HUES48 (cell line): ENCODE measurements at regions not wholly inside any gene's neighbourhood (a gene's known extent, or its start where the extent isn't known, plus 50 kb on each side); places are given as distances from the start of the nearest gene placed in this dataset.
A peak's percentile ranks its signal among the peaks of the same experiment; 100 is the strongest.

Source experiments
- H3K27ac ChIP-seq: one replicate; pipeline ENCODE4 v1.7.0; 2013; ENCODE audit warnings: low read depth, low read length, inconsistent platforms
- H3K27me3 ChIP-seq: 2 replicates; pipeline ENCODE4 v1.6.1; 2013; ENCODE audit warnings: mild to moderate bottlenecking, low read length; ENCODE audit not compliant: control insufficient read depth, insufficient read depth
- H3K36me3 ChIP-seq: 2 replicates; pipeline ENCODE4 v1.6.1; 2013; ENCODE audit warnings: low read length; ENCODE audit not compliant: control insufficient read depth, insufficient read depth
- H3K4me1 ChIP-seq: 2 replicates; pipeline ENCODE4 v1.6.1; 2013; ENCODE audit warnings: mild to moderate bottlenecking, low read length; ENCODE audit not compliant: control insufficient read depth, insufficient read depth
- H3K4me3 ChIP-seq: 2 replicates; pipeline ENCODE4 v1.5.1; 2013; ENCODE audit warnings: mild to moderate bottlenecking, low read depth, low read length
- H3K9ac ChIP-seq: 2 replicates; pipeline ENCODE4 v1.6.1; 2013; ENCODE audit warnings: mild to moderate bottlenecking, low read depth, low read length, moderate library complexity
- H3K9me3 ChIP-seq: 2 replicates; pipeline ENCODE4 v1.6.1; 2013; ENCODE audit warnings: low read length; ENCODE audit not compliant: control insufficient read depth, insufficient read depth

DNA sequence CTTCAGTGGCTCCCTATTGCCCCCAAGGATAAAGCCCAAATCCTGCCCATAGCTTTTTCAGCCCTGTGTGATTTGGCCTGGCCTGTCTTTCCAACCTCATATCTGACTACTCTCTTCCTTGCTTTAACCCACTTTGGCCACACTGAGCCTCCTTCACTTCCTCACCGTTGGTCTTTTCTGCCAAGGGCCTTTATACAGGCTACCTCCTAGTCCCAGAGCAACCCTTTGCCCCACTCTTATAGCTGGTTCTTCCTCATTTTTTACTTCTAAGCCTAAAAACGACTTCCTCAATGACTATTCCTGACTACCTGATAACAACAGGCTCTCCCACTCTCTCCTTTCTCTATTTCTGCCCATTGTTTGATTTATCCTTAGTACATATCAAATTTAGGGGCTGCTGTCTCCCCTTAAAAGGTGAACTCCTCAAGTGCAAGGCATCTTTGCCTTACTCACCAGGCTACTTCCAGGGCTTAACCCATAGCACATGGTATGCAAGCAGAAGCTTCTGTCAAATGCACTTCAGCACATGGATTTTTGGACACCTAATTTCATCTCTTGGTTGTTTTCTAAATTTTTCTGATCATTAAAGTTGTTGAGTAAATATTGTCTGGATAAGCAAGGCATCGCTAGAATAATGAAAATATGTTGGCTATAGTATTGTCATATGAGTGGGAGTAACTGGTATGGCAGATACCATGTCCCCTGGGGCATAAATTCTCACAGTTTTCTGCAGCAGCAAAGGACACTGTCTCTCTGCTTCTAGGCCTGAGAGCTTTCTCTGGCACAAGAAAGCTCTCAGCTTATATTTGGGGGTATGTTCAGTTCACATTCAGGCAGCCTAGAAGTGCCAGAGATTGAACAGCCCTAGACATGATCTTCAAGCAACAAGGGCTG lies 201.5 kb upstream of the GPR26 start:
- no peak overlapping the region for H3K9ac ChIP-seq
- no peaks in the 10 kb centered on the region for H3K9me3 ChIP-seq
- peaks cover 18% of the 10 kb centered on the region for H3K4me1 ChIP-seq
- H3K27ac ChIP-seq, result no peak overlapping the region
- H3K4me3 ChIP-seq, result no peak overlapping the region
- H3K27me3 ChIP-seq, result no peaks in the 10 kb centered on the region
- no peaks in the 10 kb centered on the region for H3K36me3 ChIP-seq

GRCh38 chr10:123470336-123470921 lies 195.7 kb upstream of the GPR26 start:
- Histone ChIP-seq H3K27me3 (no peaks in the 10 kb centered on the region), H3K27ac (peak overlapping the region; percentile 65), H3K9me3 (no peaks in the 10 kb centered on the region), H3K9ac (no peak overlapping the region), H3K36me3 (no peaks in the 10 kb centered on the region), H3K4me1 (peaks cover 13% of the 10 kb centered on the region; the same call in 1 of the 2 replicates), H3K4me3 (no peak overlapping the region)

DNA sequence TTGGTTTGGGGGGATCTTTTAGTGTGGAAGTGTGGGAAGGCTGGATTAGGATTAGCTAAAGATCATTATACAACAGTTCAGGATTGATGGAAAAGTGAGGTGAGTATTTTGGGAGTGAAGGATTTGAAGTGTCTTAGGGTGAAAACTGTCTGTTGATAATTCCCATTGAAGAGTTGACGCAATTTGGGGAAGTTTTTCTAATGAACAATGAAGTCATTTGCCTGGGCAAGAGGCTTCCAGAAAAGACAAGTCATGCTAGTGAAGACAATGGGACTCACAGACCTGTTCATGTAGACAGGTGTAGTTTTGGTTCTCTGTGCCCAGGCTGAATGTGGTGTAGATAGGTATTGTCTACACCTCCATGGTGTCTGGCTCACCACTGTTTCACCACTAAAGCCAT lies 194.3 kb upstream of the GPR26 start:
- peaks cover 13% of the 10 kb centered on the region; the same call in 1 of the 2 replicates for H3K4me1 ChIP-seq

GRCh38 chr10:123472606-123473005 lies 193.5 kb upstream of the GPR26 start:
- Histone ChIP-seq H3K27me3 (no peaks in the 10 kb centered on the region), H3K4me3 (no peak overlapping the region), H3K9ac (no peak overlapping the region), H3K9me3 (no peaks in the 10 kb centered on the region), H3K27ac (peak overlapping the region; percentile 4), H3K36me3 (no peaks in the 10 kb centered on the region), H3K4me1 (peaks cover 14% of the 10 kb centered on the region; the same call in 1 of the 2 replicates)

More for the DNA sequence above, 194.3 kb upstream of the GPR26 start:
- Histone ChIP-seq H3K27me3 (no peaks in the 10 kb centered on the region), H3K9me3 (no peaks in the 10 kb centered on the region), H3K36me3 (no peaks in the 10 kb centered on the region), H3K27ac (no peak overlapping the region), H3K4me3 (no peak overlapping the region), H3K9ac (no peak overlapping the region)

- Histone ChIP-seq H3K9me3 (no peaks in the 10 kb centered on the region), H3K4me3 (no peak overlapping the region), H3K27ac (no peak overlapping the region), H3K9ac (no peak overlapping the region), H3K4me1 (peaks cover 23% of the 10 kb centered on the region; the same call in 1 of the 2 replicates), H3K27me3 (no peaks in the 10 kb centered on the region), H3K36me3 (no peaks in the 10 kb centered on the region)
Observed at GRCh38 chr10:123474700-123475099, 191.5 kb upstream of the GPR26 start.

DNA sequence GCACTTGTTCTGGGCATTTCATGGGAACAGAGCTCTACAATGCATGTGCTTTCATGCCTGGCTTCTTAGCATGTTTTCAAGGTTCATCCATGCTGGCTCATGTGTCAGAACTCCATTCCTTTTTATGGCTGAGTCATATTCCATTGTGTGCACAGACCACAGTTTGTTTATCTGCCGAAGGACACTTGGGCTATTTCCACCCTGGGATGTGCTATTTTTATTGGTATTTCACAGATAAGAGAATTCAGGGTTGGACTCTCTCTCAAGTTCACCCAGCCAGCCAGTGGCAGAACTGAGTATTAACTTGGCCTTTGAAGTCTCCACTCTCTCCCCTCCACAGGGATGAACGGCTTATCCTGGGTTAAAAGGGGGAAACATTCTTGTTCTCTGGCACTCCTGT lies 190.7 kb upstream of the GPR26 start:
- no peaks in the 10 kb centered on the region for H3K36me3 ChIP-seq
- H3K9ac ChIP-seq, result no peak overlapping the region
- H3K4me3 ChIP-seq, result no peak overlapping the region
- H3K27ac ChIP-seq, result no peak overlapping the region
- no peaks in the 10 kb centered on the region for H3K9me3 ChIP-seq
- no peaks in the 10 kb centered on the region for H3K27me3 ChIP-seq
- peaks cover 17% of the 10 kb centered on the region; the same call in 1 of the 2 replicates for H3K4me1 ChIP-seq

- Histone ChIP-seq H3K36me3 (no peaks in the 10 kb centered on the region), H3K9me3 (no peaks in the 10 kb centered on the region), H3K4me1 (peaks cover 10% of the 10 kb centered on the region; the same call in 1 of the 2 replicates), H3K27ac (no peak overlapping the region), H3K4me3 (no peak overlapping the region), H3K9ac (no peak overlapping the region), H3K27me3 (no peaks in the 10 kb centered on the region)
Observed at GRCh38 chr10:123478116-123478515, 188.0 kb upstream of the GPR26 start.

GRCh38 chr10:123479640-123480039 lies 186.5 kb upstream of the GPR26 start:
- Histone ChIP-seq H3K4me1 (peaks cover 10% of the 10 kb centered on the region; the same call in 1 of the 2 replicates), H3K27me3 (no peaks in the 10 kb centered on the region), H3K9me3 (no peaks in the 10 kb centered on the region), H3K4me3 (no peak overlapping the region), H3K27ac (no peak overlapping the region), H3K36me3 (no peaks in the 10 kb centered on the region), H3K9ac (no peak overlapping the region)

GRCh38 chr10:123480344-123480743 lies 185.8 kb upstream of the GPR26 start:
- peaks cover 10% of the 10 kb centered on the region; the same call in 1 of the 2 replicates for H3K4me1 ChIP-seq
- H3K9ac ChIP-seq, result no peak overlapping the region
- H3K27me3 ChIP-seq, result no peaks in the 10 kb centered on the region
- H3K36me3 ChIP-seq, result no peaks in the 10 kb centered on the region
- H3K27ac ChIP-seq, result no peak overlapping the region
- H3K9me3 ChIP-seq, result no peaks in the 10 kb centered on the region
- H3K4me3 ChIP-seq, result no peak overlapping the region

DNA sequence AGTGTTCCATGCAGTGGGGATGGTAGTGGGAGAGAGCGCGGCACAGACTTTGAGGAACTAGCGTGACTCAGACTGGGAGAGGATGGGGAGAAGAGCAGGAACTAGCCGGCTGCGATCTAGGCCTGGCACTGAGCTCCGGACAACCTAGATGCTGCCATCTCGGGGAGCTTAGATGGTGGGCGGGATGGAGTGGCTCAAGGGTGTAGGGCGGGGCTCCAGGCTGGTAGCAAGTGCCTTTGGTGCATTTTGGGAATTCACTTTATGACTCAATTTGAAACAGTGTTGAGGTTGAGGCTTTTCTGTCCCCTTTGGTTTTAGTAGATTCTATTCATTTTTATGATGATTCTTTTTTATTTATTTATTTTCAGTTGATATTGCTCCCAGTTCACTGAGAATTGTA lies 185.3 kb upstream of the GPR26 start:
- Histone ChIP-seq H3K9ac (no peak overlapping the region), H3K27me3 (no peaks in the 10 kb centered on the region)

GRCh38 chr10:123484722-123485121 lies 181.4 kb upstream of the GPR26 start:
- H3K36me3 ChIP-seq, result no peaks in the 10 kb centered on the region
- H3K4me1 ChIP-seq, result peaks cover 6% of the 10 kb centered on the region
- no peak overlapping the region for H3K4me3 ChIP-seq
- no peaks in the 10 kb centered on the region for H3K27me3 ChIP-seq
- no peak overlapping the region for H3K27ac ChIP-seq
- no peak overlapping the region for H3K9ac ChIP-seq
- no peaks in the 10 kb centered on the region for H3K9me3 ChIP-seq

More for the DNA sequence above, 185.3 kb upstream of the GPR26 start:
- no peaks in the 10 kb centered on the region for H3K36me3 ChIP-seq
- no peak overlapping the region for H3K4me3 ChIP-seq
- H3K9me3 ChIP-seq, result no peaks in the 10 kb centered on the region
- H3K27ac ChIP-seq, result no peak overlapping the region
- peaks cover 10% of the 10 kb centered on the region; the same call in 1 of the 2 replicates for H3K4me1 ChIP-seq
